NB4 (cell line): ENCODE measurements at regions not wholly inside any gene's neighbourhood (a gene's known extent, or its start where the extent isn't known, plus 50 kb on each side); places are given as distances from the start of the nearest gene placed in this dataset.

ENCODE experiments used
- CTCF ChIP-seq: IDR thresholded peaks from one replicate; pipeline ENCODE4 v1.5.1; 2012; ENCODE audit warnings: low read depth, low read length
- MAX ChIP-seq: IDR thresholded peaks from 2 replicates; pipeline ENCODE4 v1.6.1; 2011; ENCODE audit warnings: low read depth, low read length
- MYC ChIP-seq: IDR thresholded peaks from 2 replicates; pipeline ENCODE4 v1.6.1; 2011; ENCODE audit warnings: low read depth, low read length

GRCh38 chr5:118224546-118224945, 763.8 kb downstream of the DTWD2 start:
- TF ChIP-seq CTCF (no peak), MAX (no peak), MYC (no peak)
